HPDE6-E6E7 (cell line): ENCODE measurements at regions not wholly inside any gene's neighbourhood (a gene's known extent, or its start where the extent isn't known, plus 50 kb on each side); places are given as distances from the start of the nearest gene placed in this dataset.
"Not testable (repeated sequence)": the region's sequence is repeated elsewhere in the genome, so short reads cannot be mapped to it uniquely, and the experiment has no call there.

Experiments
- DNase-seq: peaks from one replicate; pipeline ENCODE4 v3.0.0; 2011; ENCODE audit warnings: missing footprints; ENCODE audit errors: extremely low spot score

DNA sequence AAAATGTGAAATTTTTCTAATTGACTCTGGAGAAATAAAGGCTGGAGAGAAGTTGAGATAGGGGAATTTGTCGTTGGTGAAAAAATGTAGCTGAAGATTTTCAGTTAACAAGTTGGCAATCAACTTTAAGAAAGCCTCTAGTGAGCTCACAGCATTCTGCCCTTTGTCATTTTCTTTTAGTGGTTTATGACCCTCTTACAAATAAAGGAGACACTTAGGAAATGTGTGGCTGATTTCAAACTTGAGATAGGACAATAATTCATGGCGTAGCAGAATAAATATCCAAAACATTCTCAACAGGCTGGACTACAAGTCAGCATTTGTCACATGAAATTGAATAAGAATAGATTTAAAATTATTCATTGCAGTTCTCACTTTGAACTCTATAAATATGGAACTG is 412.5 kb upstream of the SPHKAP start:
- DNase-seq: no peak

- DNase-seq: no peak
Measured at GRCh38 chr2:228592925-228593324, 411.4 kb upstream of the SPHKAP start.

GRCh38 chr2:228590681-228591080 is 409.2 kb upstream of the SPHKAP start:
- DNase-seq: no peak

DNA sequence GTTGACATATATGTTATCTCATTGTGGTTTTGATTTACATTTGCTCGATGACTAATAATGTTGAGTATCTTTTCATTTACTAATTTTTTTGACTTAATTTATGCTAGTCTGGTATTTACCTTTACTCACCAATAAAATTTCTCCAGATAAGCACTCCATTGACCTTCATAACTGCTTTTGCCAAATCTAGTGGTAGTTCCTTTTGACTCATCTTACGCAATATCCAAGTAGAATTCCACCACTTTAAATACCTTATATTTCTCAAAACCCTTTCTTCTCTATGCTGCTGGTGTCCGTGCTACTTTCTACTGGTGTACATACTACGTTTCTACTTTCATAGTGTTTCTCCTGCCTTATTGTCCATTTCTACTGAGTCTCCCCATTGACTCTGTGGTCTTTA is 407.6 kb upstream of the SPHKAP start:
- DNase-seq: no peak

DNA sequence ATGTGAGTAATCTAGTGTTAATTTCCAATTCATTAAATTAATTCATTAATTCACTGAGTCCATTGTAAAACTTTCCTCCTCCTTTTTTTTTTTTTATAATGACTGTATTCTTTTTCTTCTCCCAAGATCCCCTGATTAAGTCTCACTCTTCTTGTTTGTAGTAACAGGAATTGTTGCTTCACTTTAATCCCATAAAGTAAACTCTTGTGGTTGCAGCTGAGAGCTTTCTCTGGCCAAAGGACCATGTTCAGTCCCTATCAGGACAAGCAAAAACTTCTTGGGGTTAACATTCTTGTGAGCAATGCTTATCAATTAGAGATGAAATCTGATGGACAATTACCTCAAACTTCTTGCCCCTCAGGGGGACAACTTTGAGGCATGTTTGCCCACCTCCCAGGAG is 400.2 kb upstream of the SPHKAP start:
- DNase-seq: no peak

DNA sequence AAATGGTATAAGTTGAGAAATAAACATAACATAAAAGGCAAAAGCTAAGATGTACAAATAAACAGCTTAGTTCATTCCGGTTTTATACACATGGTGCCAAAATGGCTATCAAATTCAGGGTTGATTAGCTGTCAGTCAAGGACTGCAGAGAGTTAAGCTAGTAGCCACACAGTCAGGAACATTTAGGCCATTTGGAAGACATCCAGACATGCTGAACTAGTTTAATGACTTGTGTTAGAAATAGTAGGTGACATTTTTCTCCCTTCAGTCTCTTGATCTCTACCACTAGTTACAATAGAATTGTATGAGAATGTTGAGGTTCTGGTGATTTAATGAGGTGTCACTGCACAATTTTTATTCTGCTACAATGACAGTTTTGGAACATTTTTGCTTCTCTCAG is 394.4 kb upstream of the SPHKAP start:
- no peak for DNase-seq

DNA sequence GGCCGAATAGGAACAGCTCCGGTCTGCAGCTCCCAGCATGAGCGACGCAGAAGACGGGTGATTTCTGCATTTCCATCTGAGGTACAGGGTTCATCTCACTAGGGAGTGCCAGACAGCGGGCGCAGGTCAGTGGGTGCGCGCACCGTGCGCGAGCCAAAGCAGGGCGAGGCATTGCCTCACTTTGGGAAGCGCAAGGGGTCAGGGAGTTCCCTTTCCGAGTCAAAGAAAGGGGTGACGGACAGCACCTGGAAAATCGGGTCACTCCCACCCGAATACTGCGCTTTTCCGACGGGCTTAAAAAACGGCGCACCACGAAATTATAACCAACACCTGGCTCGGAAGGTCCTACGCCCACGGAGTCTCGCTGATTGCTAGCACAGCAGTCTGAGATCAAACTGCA is 386.8 kb upstream of the SPHKAP start:
- DNase-seq: not testable (repeated sequence)

DNA sequence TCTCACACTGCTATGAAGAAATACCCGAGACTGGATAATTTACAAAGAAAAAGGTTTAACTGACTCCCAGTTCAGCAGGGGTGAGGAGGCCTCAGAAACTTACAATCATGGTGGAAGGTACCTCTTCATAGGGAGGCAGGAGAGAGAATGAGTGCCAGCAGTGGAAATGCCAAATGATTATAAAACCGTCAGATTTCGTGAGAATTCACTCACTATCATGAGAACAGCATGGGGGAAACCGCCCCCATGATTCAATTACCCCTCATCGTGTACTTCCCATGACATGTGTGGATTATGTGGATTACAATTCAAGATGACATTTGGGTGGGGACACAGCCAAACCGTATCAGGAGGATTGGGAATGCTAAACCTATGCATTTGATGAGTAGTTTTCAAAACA is 380.3 kb upstream of the SPHKAP start:
- DNase-seq: no peak

GRCh38 chr2:228559774-228560415 is 378.4 kb upstream of the SPHKAP start:
- no peak for DNase-seq

- peak; percentile 10 for DNase-seq
Measured at GRCh38 chr2:228556717-228557116, 375.2 kb upstream of the SPHKAP start.

DNA sequence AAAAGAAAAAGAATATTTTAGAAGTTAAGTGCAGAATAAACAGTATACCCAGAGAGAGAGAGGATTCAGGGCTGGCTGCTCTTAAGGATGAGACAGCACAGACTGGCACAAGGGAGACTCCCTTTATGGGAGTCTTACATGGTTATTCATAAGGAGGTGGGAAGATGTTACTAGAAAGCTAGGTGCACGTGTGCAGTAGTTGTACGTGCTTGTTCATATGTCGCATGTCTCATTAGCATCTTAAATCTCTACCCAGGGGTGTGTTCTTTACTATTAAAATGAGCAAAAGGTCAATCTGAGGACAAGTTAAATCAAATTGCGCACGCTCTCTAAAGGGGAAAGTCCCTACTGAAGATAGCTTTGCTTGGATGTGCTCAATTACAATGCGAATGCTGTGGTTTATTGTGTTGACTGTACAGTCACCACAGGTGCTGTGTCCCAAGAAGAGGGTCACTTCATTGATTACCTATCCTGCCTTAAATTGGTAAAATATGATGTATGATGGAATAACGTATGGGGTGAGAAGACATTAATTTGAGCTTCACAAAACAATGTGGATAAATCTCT is 368.0 kb upstream of the SPHKAP start:
- DNase-seq: no peak

DNA sequence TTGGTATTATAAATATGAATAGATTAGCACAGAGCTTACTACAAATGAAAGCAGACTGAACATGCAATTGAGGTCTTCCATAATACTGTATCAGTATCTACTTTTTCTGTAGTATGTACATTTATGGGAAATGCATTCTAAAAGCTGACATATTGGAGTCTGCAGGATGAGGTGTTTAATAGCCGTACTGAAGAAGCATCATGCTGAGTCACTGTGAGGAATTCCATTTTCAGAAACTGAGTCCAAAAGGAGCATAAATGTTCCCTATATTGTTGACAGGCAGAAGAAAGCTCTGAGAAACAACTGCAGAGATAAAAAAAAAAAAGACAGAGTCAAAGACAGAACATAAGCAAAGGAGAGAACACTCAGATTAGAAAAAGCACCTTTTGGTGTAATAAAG is 366.7 kb upstream of the SPHKAP start:
- no peak for DNase-seq

DNA sequence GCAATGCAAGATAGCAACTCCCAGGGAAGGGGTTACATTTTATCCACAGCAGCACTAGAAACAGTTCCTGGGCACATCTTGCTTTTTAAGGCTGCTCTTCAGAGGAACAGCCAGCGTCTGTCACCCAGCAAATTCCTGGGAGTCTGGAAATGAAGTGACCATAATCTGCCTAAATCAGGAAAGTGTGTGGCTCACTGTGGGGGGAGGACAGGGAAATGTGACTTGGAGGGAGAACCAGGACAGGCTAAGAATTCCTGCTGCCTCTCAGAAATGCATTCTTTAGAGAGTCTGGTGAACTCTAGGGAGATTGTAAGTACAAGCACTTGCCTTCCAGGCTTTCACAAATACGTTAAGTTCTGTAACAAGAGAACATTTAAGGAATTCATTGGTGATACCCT is 364.3 kb upstream of the SPHKAP start:
- no peak for DNase-seq

DNA sequence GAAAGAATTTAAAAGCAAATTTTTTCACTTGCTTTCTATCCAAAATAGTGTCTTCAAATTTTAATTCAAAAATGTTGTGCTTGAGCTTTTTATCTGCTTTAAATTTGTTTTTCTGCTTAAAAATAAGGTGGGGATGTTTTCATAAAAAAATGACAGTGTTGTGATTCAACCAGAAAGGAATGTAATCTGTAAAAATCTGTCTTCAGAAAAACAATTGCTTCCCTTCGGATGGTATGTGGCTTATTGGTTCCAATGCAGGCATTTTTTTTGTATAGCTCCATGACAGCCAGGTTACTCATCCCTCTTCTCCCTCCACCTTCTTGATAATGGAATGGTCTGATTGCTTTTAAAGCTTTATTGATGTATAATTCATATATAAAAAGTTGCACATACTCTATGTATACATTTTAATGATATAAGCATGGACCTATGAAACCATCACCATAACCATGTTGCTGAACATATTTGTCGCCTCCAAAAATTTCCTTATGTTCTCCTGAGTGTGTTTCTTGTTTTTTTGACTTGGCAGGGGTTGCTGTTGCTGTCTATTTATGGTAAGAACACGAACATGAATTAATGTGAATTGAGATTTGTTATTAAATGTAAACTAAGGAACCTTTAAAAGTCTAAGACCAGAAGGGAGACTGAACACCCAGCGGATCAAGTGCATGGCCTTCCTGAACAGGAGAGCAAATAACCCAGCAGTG is 363.7 kb upstream of the SPHKAP start:
- peak; percentile 11 for DNase-seq

- DNase-seq: no peak
Measured at GRCh38 chr2:228543117-228543516, 361.6 kb upstream of the SPHKAP start.

DNA sequence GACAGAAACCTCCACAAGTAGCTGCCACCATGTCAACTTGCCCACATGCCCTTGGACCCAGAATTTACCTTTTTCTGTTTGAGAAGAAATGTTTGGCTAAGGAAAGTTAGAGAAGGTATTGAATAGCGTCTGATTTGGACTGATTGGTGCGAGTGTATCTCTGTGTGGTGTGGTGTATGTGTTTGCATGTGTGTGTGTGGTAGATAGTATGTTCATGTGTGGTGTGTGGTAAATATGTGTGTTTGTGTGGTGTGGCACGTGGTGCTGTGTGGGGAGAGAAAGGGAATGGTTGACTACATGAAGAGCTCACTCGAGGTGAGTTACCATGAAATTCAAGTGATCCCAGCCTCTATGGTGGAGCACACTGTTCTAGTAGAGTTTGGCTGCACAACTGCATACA is 360.8 kb upstream of the SPHKAP start:
- no peak for DNase-seq

DNA sequence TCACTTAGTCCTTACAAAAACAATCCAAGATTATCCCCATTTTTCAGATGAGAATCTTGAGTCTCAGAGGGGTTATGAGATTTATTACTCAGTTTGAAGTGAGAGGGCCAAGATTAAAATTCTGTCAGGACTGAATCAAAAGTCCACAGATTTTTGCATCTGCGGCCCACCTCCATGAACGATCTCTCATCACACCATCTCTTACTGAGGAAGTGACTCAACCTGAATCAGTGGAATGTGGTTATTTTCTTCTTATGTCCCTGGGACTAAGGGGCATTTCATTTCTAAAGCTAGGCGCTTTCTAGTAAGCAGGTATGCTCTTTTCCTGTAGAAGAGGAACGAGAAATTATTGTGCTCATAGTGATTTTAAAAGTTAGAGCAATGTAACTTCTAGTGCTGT is 360.3 kb upstream of the SPHKAP start:
- no peak for DNase-seq

GRCh38 chr2:228540976-228541375 is 359.5 kb upstream of the SPHKAP start:
- no peak for DNase-seq

DNA sequence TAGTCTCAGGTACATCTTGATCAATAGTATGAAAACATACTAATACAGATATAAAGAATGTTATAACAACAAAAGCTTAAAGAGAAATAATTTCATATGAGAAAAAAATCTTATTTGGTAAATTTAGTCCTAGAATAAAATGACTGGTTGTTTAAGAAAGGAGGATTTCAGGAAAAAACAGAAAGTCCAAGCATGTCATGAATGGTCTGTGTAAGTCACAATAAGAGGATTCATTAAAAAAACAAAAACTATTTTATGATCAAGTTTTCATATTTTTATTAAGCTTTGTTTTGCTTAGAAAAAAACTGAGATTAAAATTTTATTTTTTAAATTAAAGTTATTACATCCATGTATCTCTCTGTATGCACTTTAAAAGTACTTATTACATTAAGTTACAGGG is 353.9 kb upstream of the SPHKAP start:
- DNase-seq: no peak

DNA sequence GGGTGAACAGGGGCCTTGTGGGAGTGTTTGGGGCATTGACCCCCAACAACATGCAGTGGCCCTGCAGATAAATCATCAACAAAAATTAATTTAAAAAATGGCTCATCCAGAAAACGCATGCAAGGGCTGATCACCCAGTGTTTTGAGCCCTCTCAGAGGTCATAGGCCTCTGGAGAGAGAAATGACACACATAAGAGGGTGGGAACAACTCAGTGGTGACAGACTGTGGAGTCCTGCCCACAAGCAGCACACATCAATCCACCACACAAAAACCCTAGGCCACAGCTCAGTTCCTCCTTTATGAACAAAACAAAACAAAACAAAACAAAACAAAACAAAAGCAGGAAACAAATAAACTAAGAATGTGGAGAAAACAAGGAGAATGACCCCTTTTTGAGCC is 351.7 kb upstream of the SPHKAP start:
- no peak for DNase-seq

DNA sequence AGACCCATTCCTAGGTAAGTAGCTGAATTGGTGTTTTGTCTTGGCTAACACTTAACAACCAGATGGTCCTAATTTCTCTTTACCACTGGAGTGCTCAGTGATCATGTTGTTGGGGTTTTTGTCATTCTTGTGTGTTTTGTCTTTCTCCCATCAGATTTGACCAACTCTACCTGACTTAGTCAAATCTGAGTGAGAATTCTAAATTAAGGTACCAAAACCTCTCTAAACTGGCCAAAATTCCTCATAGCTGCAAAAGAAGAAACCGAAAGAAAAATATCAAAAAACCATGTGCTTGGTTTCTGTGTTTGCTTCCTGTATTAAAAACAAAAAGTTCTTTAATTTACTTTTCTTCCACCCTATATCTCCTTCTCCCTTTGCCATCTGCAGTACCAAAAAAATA is 350.7 kb upstream of the SPHKAP start:
- no peak for DNase-seq

DNA sequence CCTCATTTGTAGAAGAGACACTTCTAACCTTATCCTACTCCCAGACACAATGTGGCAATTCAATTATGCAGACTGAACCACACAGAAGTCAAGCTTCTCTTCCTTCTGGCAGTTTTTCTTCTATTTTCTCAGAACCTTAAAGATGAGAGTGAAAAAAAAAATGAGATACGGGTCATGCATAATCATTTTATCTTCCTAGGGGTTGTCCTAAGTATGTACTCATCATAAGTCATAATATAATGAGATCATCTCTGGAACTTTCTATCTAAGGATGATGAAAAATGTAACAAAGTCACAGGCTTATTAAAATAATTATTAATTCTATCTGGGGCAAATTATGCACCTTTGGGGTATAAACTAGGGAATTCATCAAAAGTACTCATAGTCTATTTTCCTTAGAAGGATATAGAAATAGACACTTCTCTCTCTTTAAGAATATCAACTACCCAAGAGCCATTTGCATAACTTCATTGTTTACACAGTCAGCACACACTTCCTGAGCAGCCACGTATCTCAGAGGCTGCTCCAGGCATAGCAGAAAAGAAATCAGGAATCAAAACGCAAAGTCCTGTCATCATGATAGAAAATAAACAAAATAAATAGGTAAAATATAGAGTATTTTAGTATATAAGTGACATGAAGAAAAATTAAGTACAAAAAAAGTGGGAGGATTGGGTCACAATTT is 345.9 kb upstream of the SPHKAP start:
- DNase-seq: no peak

DNA sequence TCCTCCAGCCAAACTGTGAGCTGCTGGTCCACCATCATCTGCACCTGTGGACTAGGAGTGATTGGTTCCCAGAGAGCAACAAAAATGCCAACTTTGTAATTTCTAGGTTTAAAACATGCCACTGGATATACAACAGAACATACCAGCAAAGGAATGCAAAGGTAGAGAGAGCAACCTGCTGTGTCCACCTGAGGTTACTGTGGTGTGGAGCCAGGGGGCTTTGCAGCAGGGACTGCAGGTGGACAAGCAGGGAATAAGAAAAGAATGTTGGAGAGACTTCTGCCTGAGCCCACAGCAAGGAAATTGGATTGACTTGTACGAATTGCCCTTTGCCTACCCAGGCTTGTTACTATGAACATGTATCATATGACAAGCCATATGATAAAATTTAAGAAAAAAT is 345.2 kb upstream of the SPHKAP start:
- no peak for DNase-seq
